K562 (cell line): ENCODE measurements at regions not wholly inside any gene's neighbourhood (a gene's known extent, or its start where the extent isn't known, plus 50 kb on each side); places are given as distances from the start of the nearest gene placed in this dataset.

Experiments
- RAD51 ChIP-seq: fragments of 450-650 bp; IDR thresholded peaks from 2 replicates; pipeline ENCODE4 v1.7.1; 2016; ENCODE audit warnings: low read depth, mild to moderate bottlenecking, borderline replicate concordance
- SIN3A ChIP-seq, 2 experiments: fragments of 150-350 bp in 1 of 2; IDR thresholded peaks; 2 replicates each; pipeline ENCODE4 v1.6.1; 2011 to 2016; ENCODE audit warnings: borderline replicate concordance in 2 of 2, low read depth in 2 of 2, low read length in 2 of 2, mild to moderate bottlenecking in 2 of 2, moderate library complexity in 2 of 2; ENCODE audit not compliant: control insufficient read depth in 1 of 2
- ZNF586 ChIP-seq: fragments of 450-650 bp; formaldehyde crosslinking; conservative IDR thresholded peaks from 2 replicates; pipeline ENCODE4 v1.4.0; 2020; ENCODE audit warnings: mild to moderate bottlenecking, moderate library complexity
- TF ChIP-seq, protein P1 (sequence below): fragments of 450-650 bp; IDR thresholded peaks from 2 replicates; pipeline ENCODE4 v1.6.1; 2016; ENCODE audit warnings: low read depth

DNA sequence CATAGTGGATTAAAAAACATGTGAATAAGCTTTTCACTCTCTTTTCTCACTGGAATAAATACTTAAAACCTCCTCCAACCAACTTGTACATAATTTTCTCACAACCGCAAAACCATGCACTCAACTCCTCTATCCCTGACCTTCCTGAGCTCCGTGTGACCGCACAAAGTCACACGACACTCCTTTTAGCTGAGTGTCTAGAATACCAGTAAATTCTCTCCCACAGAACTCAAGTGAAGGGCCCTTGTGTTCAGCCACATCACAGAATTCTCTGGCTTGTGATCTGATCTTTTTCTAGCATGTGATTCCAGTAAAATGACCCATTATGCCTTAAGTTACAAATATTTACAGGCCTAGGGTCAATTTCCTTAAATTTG, 91.2 kb upstream of the ARL4C start (continued):
- TF ChIP-seq, protein P1, sequence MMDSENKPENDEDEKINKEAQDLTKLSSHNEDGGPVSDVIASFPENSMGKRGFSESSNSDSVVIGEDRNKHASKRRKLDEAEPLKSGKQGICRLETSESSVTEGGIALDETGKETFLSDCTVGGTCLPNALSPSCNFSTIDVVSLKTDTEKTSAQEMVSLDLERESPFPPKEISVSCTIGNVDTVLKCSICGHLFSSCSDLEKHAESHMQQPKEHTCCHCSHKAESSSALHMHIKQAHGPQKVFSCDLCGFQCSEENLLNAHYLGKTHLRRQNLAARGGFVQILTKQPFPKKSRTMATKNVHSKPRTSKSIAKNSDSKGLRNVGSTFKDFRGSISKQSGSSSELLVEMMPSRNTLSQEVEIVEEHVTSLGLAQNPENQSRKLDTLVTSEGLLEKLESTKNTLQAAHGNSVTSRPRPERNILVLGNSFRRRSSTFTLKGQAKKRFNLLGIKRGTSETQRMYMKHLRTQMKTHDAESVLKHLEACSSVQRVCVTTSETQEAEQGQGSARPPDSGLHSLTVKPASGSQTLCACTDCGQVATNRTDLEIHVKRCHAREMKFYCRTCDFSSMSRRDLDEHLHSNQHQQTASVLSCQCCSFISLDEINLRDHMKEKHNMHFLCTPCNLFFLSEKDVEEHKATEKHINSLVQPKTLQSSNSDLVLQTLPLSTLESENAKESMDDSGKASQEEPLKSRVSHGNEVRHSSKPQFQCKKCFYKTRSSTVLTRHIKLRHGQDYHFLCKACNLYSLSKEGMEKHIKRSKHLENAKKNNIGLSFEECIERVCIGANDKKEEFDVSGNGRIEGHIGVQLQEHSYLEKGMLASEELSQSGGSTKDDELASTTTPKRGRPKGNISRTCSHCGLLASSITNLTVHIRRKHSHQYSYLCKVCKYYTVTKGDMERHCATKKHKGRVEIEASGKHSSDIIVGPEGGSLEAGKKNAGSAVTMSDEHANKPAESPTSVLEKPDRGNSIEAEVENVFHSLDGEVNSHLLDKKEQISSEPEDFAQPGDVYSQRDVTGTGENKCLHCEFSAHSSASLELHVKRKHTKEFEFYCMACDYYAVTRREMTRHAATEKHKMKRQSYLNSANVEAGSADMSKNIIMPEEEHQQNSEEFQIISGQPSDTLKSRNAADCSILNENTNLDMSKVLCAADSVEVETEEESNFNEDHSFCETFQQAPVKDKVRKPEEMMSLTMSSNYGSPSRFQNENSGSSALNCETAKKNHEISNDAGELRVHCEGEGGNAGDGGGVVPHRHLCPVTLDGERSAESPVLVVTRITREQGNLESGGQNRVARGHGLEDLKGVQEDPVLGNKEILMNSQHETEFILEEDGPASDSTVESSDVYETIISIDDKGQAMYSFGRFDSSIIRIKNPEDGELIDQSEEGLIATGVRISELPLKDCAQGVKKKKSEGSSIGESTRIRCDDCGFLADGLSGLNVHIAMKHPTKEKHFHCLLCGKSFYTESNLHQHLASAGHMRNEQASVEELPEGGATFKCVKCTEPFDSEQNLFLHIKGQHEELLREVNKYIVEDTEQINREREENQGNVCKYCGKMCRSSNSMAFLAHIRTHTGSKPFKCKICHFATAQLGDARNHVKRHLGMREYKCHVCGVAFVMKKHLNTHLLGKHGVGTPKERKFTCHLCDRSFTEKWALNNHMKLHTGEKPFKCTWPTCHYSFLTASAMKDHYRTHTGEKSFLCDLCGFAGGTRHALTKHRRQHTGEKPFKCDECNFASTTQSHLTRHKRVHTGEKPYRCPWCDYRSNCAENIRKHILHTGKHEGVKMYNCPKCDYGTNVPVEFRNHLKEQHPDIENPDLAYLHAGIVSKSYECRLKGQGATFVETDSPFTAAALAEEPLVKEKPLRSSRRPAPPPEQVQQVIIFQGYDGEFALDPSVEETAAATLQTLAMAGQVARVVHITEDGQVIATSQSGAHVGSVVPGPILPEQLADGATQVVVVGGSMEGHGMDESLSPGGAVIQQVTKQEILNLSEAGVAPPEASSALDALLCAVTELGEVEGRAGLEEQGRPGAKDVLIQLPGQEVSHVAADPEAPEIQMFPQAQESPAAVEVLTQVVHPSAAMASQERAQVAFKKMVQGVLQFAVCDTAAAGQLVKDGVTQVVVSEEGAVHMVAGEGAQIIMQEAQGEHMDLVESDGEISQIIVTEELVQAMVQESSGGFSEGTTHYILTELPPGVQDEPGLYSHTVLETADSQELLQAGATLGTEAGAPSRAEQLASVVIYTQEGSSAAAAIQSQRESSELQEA = no peak
- TF ChIP-seq RAD51 (no peak), ZNF586 (CRISPR knock-in tag) (no peak), SIN3A (IDR thresholded peaks at IDR 0.05; ENCODE audit: borderline replicate concordance in 2 of 2, control insufficient read depth in 1 of 2, low read depth in 2 of 2, low read length in 2 of 2) (no peak)
